H9 (cell line): ENCODE measurements at regions not wholly inside any gene's neighbourhood (a gene's known extent, or its start where the extent isn't known, plus 50 kb on each side); places are given as distances from the start of the nearest gene placed in this dataset.

Experiments
- DNase-seq: peaks from one replicate; pipeline ENCODE4 v3.0.0-alpha.2; 2017
- H2AFZ ChIP-seq: one replicate; pipeline ENCODE4 v1.6.1; 2013; ENCODE audit warnings: mild to moderate bottlenecking, low read length, control low read depth, moderate library complexity
- H2AK5ac ChIP-seq: 2 replicates; pipeline ENCODE4 v1.6.1; 2013; ENCODE audit warnings: low read length, control low read depth, mixed read lengths; ENCODE audit not compliant: insufficient read length
- H2BK120ac ChIP-seq: one replicate; pipeline ENCODE4 v1.6.1; 2013; ENCODE audit warnings: low read depth, mild to moderate bottlenecking, low read length, control low read depth, inconsistent platforms; ENCODE audit not compliant: poor library complexity, severe bottlenecking
- H2BK12ac ChIP-seq: 2 replicates; pipeline ENCODE4 v1.6.1; 2013; ENCODE audit warnings: low read length, control low read depth, mixed read lengths, low read depth; ENCODE audit not compliant: insufficient read length
- H2BK15ac ChIP-seq: 2 replicates; pipeline ENCODE4 v1.6.1; 2013; ENCODE audit warnings: low read depth, low read length, control low read depth
- H2BK20ac ChIP-seq: one replicate; pipeline ENCODE4 v1.6.1; 2013; ENCODE audit warnings: low read depth, mild to moderate bottlenecking, low read length, control low read depth, inconsistent platforms; ENCODE audit not compliant: poor library complexity, severe bottlenecking
- H2BK5ac ChIP-seq: 2 replicates; pipeline ENCODE4 v1.6.1; 2013; ENCODE audit warnings: low read length, control low read depth, mixed read lengths; ENCODE audit not compliant: insufficient read length
- H3K14ac ChIP-seq: 2 replicates; pipeline ENCODE4 v1.6.1; 2013; ENCODE audit warnings: low read length, control low read depth; ENCODE audit not compliant: insufficient read depth
- H3K18ac ChIP-seq: 2 replicates; pipeline ENCODE4 v1.6.1; 2013; ENCODE audit warnings: low read depth, mild to moderate bottlenecking, mixed read lengths, low read length, control low read depth; ENCODE audit not compliant: insufficient read length
- H3K23ac ChIP-seq: 2 replicates; pipeline ENCODE4 v1.6.1; 2013; ENCODE audit warnings: low read length, control low read depth, mixed read lengths, low read depth; ENCODE audit not compliant: insufficient read length
- H3K23me2 ChIP-seq: 2 replicates; pipeline ENCODE4 v1.6.1; 2013; ENCODE audit warnings: low read depth, mild to moderate bottlenecking, mixed read lengths, low read length, control low read depth; ENCODE audit not compliant: insufficient read length, poor library complexity, severe bottlenecking
- H3K27ac ChIP-seq: 2 replicates; pipeline ENCODE4 v1.5.1; 2013; ENCODE audit warnings: low read length, control low read depth, mixed read lengths, low read depth; ENCODE audit not compliant: insufficient read length
- H3K27me3 ChIP-seq: 2 replicates; pipeline ENCODE4 v1.6.1; 2013; ENCODE audit warnings: low read length, control low read depth, inconsistent platforms; ENCODE audit not compliant: insufficient read depth
- H3K4ac ChIP-seq: 2 replicates; pipeline ENCODE4 v1.6.1; 2013; ENCODE audit warnings: low read depth, mild to moderate bottlenecking, control low read depth, inconsistent platforms, low read length, moderate library complexity
- H3K4me1 ChIP-seq: 2 replicates; pipeline ENCODE4 v1.6.1; 2013; ENCODE audit warnings: low read length, control low read depth, inconsistent platforms; ENCODE audit not compliant: insufficient read depth
- H3K4me2 ChIP-seq: 2 replicates; pipeline ENCODE4 v1.6.1; 2013; ENCODE audit warnings: low read length, control low read depth, mixed read lengths; ENCODE audit not compliant: insufficient read length, insufficient read depth
- H3K56ac ChIP-seq: 2 replicates; pipeline ENCODE4 v1.6.1; 2013; ENCODE audit warnings: low read depth, mild to moderate bottlenecking, mixed read lengths, low read length, control low read depth; ENCODE audit not compliant: insufficient read length
- H3K79me1 ChIP-seq: 2 replicates; pipeline ENCODE4 v1.6.1; 2013; ENCODE audit warnings: low read depth, mild to moderate bottlenecking, moderate library complexity, low read length, control low read depth, inconsistent platforms; ENCODE audit not compliant: insufficient read depth, poor library complexity, severe bottlenecking
- H3K79me2 ChIP-seq: 2 replicates; pipeline ENCODE4 v1.6.1; 2013; ENCODE audit warnings: low read length, control low read depth, inconsistent platforms; ENCODE audit not compliant: insufficient read depth
- H3K9ac ChIP-seq: 2 replicates; pipeline ENCODE4 v1.6.1; 2013; ENCODE audit warnings: low read length, control low read depth, mixed read lengths; ENCODE audit not compliant: insufficient read length; ENCODE audit errors: extremely low read depth
- H3K9me3 ChIP-seq: one replicate; pipeline ENCODE4 v1.6.1; 2013; ENCODE audit warnings: low read depth, low read length, inconsistent platforms; ENCODE audit not compliant: control insufficient read depth
- H3T11ph ChIP-seq: one replicate; pipeline ENCODE4 v1.6.1; 2013; ENCODE audit warnings: mild to moderate bottlenecking, low read length, control low read depth, inconsistent platforms
- H4K20me1 ChIP-seq: one replicate; pipeline ENCODE4 v1.6.1; 2013; ENCODE audit not compliant: control insufficient read depth, insufficient read length, insufficient read depth
- H4K5ac ChIP-seq: 2 replicates; pipeline ENCODE4 v1.6.1; 2013; ENCODE audit warnings: low read depth, mild to moderate bottlenecking, mixed read lengths, low read length, control low read depth; ENCODE audit not compliant: insufficient read length
- H4K8ac ChIP-seq: replicated peaks from 2 replicates; pipeline ENCODE4 v1.6.1; 2013; ENCODE audit warnings: low read length, control low read depth, mixed read lengths, low read depth; ENCODE audit not compliant: insufficient read length
- H4K91ac ChIP-seq: 2 replicates; pipeline ENCODE4 v1.6.1; 2013; ENCODE audit warnings: low read depth, mild to moderate bottlenecking, moderate library complexity, mixed read lengths, low read length, control low read depth; ENCODE audit not compliant: insufficient read length
- H3K27ac Mint-ChIP-seq, 3 experiments: 2 replicates in 2 of 3; 3 replicates in 1 of 3; pipeline ENCODE4 v1.8.0; 2020 to 2021; ENCODE audit warnings: mixed read lengths in 3 of 3, mild to moderate bottlenecking in 1 of 3, moderate library complexity in 1 of 3
- H3K27me3 Mint-ChIP-seq: 2 replicates; pipeline ENCODE4 v1.8.0; 2021; ENCODE audit warnings: low read depth, mild to moderate bottlenecking, moderate library complexity, mixed read lengths
- H3K36me3 Mint-ChIP-seq, 3 experiments: 2 replicates in 2 of 3; 3 replicates in 1 of 3; pipeline ENCODE4 v1.8.0; 2020 to 2021; ENCODE audit warnings: low read depth in 3 of 3, mixed read lengths in 3 of 3; ENCODE audit not compliant: insufficient read depth in 1 of 3
- H3K4me1 Mint-ChIP-seq, 2 experiments: 2 replicates each; pipeline ENCODE4 v1.8.0; 2020; ENCODE audit warnings: mixed read lengths in 2 of 2
- H3K4me3 Mint-ChIP-seq, 2 experiments: 2 replicates in 1 of 2; 3 replicates in 1 of 2; pipeline ENCODE4 v1.8.0; 2020 to 2021; ENCODE audit warnings: mild to moderate bottlenecking in 2 of 2, mixed read lengths in 2 of 2, moderate library complexity in 1 of 2
- H3K9me3 Mint-ChIP-seq, 2 experiments: 2 replicates in 1 of 2; 3 replicates in 1 of 2; pipeline ENCODE4 v1.8.0; 2020; ENCODE audit warnings: mild to moderate bottlenecking in 2 of 2, mixed read lengths in 2 of 2, moderate library complexity in 1 of 2
- CTCF ChIP-seq: fragments of 200-600 bp; sonication (generic); conservative IDR thresholded peaks from 3 replicates; pipeline ENCODE4 v1.8.0; 2021; ENCODE audit warnings: antibody characterized with exemption, mild to moderate bottlenecking
- WGBS: extraction: QIAGEN DNeasy Blood & Tissue Kit; methylation state at CpG from one replicate; pipeline ENCODE4 v1.1.7; 2013; ENCODE audit warnings: missing lambda C conversion rate, low lambda C conversion rate, mixed read lengths; ENCODE audit not compliant: insufficient read length; ENCODE audit errors: extremely low coverage; 5-methylcytosine and 5-hydroxymethylcytosine counted together

- no peak overlapping the region for H3K23ac ChIP-seq
- H4K5ac ChIP-seq, result no peak overlapping the region
- Mint-ChIP-seq H3K36me3 (no peaks in the 10 kb centered on the region; a peak in 1 of 7 replicates), H3K27me3 (no peaks in the 10 kb centered on the region), H3K9me3 (no peaks in the 10 kb centered on the region), H3K27ac (no peak overlapping the region), H3K4me3 (no peak overlapping the region), H3K4me1 (peaks cover 8% of the 10 kb centered on the region in 2 experiments)
- no peak overlapping the region for H3K4ac ChIP-seq
- TF ChIP-seq CTCF, result no peak
- no peak overlapping the region for H2AFZ ChIP-seq
- H3K56ac ChIP-seq, result no peak overlapping the region
- H2BK120ac ChIP-seq, result no peak overlapping the region
- no peak overlapping the region for H3T11ph ChIP-seq
- H3K4me1 ChIP-seq, result no peaks in the 10 kb centered on the region
- H3K79me2 ChIP-seq, result no peaks in the 10 kb centered on the region
- no peak overlapping the region for H2BK12ac ChIP-seq
- H2BK15ac ChIP-seq, result no peak overlapping the region
- H3K9ac ChIP-seq, result no peak overlapping the region
- no peak overlapping the region for H3K18ac ChIP-seq
- no peak overlapping the region for H2BK5ac ChIP-seq
- H3K23me2 ChIP-seq, result no peaks in the 10 kb centered on the region
- H3K4me2 ChIP-seq, result no peak overlapping the region
- H3K14ac ChIP-seq, result no peak overlapping the region
- no peak overlapping the region for H2AK5ac ChIP-seq
- no peaks in the 10 kb centered on the region for H4K20me1 ChIP-seq
- H3K79me1 ChIP-seq, result no peaks in the 10 kb centered on the region
- H2BK20ac ChIP-seq, result no peak overlapping the region
- no peak overlapping the region for H4K91ac ChIP-seq
- no peaks in the 10 kb centered on the region for H3K27me3 ChIP-seq
- no peak overlapping the region for H4K8ac ChIP-seq
- no peak for DNase-seq
- H3K27ac ChIP-seq, result no peak overlapping the region
- no CpG with 5 or more reads among the region's 5 CpGs for WGBS
- H3K9me3 ChIP-seq, result no peaks in the 10 kb centered on the region
Observed at GRCh38 chr4:138412847-138413246, 170.7 kb upstream of the SLC7A11 start.
